ENCODE measurements at regions not wholly inside any gene's neighbourhood (a gene's known extent, or its start where the extent isn't known, plus 50 kb on each side); places are given as distances from the start of the nearest gene placed in this dataset.

DNA sequence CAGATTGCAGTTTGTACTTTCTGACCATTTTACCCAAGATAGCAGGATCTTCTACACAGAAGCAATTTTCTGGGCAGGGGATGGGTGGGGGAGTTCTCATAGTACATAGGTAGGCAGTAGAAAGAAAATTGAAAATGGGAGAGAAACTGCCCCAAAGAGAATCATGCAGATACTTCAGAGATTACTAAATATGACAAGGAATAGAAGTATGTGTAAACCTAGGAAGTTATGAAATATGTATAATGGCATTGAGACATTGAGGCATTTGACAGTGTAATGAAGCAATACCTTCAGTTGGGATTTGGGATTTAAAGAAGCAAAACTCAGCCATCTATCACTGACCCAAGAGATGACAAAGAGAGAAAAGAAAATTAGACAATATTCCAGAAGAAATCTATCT lies 233.0 kb downstream of the PTN start:
- TF ChIP-seq EZH2 (IDR thresholded peaks at IDR 0.05) (no peak), POLR2AphosphoS5 (IDR thresholded peaks at IDR 0.05; ENCODE audit: borderline replicate concordance, low read depth, low read length) (no peak)

All from SK-N-MC (cell line).